ENCODE measurements at regions not wholly inside any gene's neighbourhood (a gene's known extent, or its start where the extent isn't known, plus 50 kb on each side); places are given as distances from the start of the nearest gene placed in this dataset.

DNA sequence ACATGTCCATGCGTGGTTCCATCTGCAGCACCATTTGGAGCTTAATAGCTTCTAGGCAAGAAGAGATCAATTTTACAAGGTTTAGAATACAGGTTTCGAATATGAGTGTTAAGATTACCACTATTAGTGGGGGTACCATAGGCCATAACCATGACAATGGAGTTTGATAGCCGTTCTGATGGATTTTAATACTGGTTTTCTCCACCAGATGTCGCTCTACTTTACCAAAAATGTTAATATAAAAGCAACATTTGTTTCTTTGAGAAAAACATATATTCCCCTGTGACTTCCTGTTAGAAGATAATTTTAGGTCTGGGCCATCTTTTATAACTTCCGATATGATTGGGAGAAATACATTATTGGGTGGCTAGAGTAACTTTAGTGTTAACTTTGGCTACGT, 499.7 kb upstream of the POU3F4 start:
- H3K4me3 ChIP-seq (ENCODE audit: low read depth, low read length), result no peak overlapping the region
- TF ChIP-seq, protein P1, sequence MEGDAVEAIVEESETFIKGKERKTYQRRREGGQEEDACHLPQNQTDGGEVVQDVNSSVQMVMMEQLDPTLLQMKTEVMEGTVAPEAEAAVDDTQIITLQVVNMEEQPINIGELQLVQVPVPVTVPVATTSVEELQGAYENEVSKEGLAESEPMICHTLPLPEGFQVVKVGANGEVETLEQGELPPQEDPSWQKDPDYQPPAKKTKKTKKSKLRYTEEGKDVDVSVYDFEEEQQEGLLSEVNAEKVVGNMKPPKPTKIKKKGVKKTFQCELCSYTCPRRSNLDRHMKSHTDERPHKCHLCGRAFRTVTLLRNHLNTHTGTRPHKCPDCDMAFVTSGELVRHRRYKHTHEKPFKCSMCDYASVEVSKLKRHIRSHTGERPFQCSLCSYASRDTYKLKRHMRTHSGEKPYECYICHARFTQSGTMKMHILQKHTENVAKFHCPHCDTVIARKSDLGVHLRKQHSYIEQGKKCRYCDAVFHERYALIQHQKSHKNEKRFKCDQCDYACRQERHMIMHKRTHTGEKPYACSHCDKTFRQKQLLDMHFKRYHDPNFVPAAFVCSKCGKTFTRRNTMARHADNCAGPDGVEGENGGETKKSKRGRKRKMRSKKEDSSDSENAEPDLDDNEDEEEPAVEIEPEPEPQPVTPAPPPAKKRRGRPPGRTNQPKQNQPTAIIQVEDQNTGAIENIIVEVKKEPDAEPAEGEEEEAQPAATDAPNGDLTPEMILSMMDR (IDR thresholded peaks at IDR 0.05; ENCODE audit: insufficient read depth, low read length), result peak; percentile 29
- DNase-seq (ENCODE audit: low read depth), result no peak

DNA sequence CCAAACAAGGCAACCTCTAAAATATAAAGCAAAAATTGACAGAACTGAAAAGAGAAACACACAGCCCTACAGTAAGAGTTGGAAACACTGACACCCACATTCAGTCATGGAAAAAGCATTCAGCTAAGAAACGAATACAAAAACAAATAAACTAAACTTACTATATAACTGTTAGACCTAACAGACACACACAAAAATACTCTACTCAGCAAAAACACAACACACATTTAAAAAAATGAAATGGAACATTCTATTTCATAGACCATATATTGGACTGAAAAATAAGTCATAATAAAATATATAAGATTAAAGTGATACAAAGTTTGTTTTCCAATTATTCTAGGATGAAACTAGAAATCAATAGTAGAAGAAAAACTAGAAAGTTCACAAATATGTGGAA, 488.8 kb upstream of the POU3F4 start:
- DNase-seq (ENCODE audit: low read depth), result no peak
- TF ChIP-seq, protein P1 (IDR thresholded peaks at IDR 0.05; ENCODE audit: insufficient read depth, low read length), result no peak
- H3K4me3 ChIP-seq (ENCODE audit: low read depth, low read length), result no peak overlapping the region

DNA sequence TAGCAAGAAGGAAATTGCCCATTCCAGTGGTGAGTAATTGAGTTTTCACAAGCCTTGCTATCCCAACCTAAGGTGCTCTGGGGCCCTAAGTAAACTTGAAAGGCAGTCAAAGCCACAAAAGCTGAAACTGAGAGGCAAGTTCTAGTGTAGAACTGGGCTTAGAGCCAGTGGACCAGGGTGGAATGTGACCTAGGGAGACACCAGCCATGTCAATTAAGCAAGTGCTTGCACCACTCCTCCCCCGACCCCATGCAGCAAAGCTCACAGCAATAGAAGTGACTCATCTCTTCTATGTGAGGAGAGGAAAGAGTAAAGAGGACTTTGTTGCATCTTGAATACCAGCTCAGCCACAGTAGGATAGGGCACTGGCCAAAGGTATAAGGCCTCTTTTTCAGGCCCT, 486.1 kb upstream of the POU3F4 start:
- H3K4me3 ChIP-seq (ENCODE audit: low read depth, low read length), result no peak overlapping the region
- no peak for DNase-seq (ENCODE audit: low read depth)
- TF ChIP-seq, protein P1 (IDR thresholded peaks at IDR 0.05; ENCODE audit: insufficient read depth, low read length), result no peak
